ENCODE measurements at regions not wholly inside any gene's neighbourhood (a gene's known extent, or its start where the extent isn't known, plus 50 kb on each side); places are given as distances from the start of the nearest gene placed in this dataset.
"Not testable (repeated sequence)": the region's sequence is repeated elsewhere in the genome, so short reads cannot be mapped to it uniquely, and the experiment has no call there.

- not testable (repeated sequence) for TF ChIP-seq EP300 (IDR thresholded peaks at IDR 0.05)
- TF ChIP-seq, protein P1, sequence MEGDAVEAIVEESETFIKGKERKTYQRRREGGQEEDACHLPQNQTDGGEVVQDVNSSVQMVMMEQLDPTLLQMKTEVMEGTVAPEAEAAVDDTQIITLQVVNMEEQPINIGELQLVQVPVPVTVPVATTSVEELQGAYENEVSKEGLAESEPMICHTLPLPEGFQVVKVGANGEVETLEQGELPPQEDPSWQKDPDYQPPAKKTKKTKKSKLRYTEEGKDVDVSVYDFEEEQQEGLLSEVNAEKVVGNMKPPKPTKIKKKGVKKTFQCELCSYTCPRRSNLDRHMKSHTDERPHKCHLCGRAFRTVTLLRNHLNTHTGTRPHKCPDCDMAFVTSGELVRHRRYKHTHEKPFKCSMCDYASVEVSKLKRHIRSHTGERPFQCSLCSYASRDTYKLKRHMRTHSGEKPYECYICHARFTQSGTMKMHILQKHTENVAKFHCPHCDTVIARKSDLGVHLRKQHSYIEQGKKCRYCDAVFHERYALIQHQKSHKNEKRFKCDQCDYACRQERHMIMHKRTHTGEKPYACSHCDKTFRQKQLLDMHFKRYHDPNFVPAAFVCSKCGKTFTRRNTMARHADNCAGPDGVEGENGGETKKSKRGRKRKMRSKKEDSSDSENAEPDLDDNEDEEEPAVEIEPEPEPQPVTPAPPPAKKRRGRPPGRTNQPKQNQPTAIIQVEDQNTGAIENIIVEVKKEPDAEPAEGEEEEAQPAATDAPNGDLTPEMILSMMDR (IDR thresholded peaks at IDR 0.05): not testable (repeated sequence)
Observed at GRCh38 chr7:119266790-119267189, 1006.2 kb upstream of the KCND2 start.

Data from tibial nerve (tissue), 4 donors.